ENCODE measurements at regions not wholly inside any gene's neighbourhood (a gene's known extent, or its start where the extent isn't known, plus 50 kb on each side); places are given as distances from the start of the nearest gene placed in this dataset.

DNA sequence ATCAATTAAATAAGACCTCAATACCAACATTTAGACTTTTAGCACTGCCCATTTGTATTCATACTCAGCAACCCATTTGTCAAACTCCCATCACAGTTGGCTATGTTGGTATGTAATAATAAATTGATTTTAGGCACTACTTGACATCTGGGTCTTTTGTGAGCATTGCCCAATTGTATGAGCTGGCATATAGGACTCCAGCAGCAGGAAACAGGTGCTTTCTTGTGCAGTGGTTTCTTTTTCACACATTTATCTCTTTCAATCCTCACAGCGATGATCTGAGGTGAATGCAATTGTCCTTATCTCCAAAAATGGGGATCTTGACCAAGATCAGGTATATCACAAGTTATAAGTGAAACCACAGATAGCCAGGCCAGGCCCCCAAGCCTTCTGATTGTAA is 96.9 kb upstream of the OXGR1 start:
- H3K36me3 Mint-ChIP-seq (ENCODE audit: low read depth): no peaks in the 10 kb centered on the region
- intact Hi-C loops (cut with micrococcal nuclease): no loop called here
- no peak for DNase-seq
- CTCF ChIA-PET: no interaction called here
- H3K27me3 Mint-ChIP-seq (ENCODE audit: low read depth): no peaks in the 10 kb centered on the region
- H3K4me3 Mint-ChIP-seq: no peak overlapping the region
- H3K4me1 Mint-ChIP-seq (ENCODE audit: low read depth): no peaks in the 10 kb centered on the region
- H3K27ac Mint-ChIP-seq: no peak overlapping the region
- peaks cover 4% of the 10 kb centered on the region for H3K9me3 Mint-ChIP-seq

GRCh38 chr13:97100821-97101220 is 106.5 kb upstream of the OXGR1 start:
- no peak overlapping the region for H3K4me3 Mint-ChIP-seq
- peaks cover 9% of the 10 kb centered on the region for H3K27me3 Mint-ChIP-seq (ENCODE audit: low read depth)
- no peaks in the 10 kb centered on the region for H3K36me3 Mint-ChIP-seq (ENCODE audit: low read depth)
- no peak overlapping the region for H3K27ac Mint-ChIP-seq
- H3K4me1 Mint-ChIP-seq (ENCODE audit: low read depth): no peaks in the 10 kb centered on the region
- CTCF ChIA-PET: interaction anchor here (1.1 kb wide), 1 partner anchor 259 kb away, joined by 3 read pairs; no protein-coding TSS in a partner anchor
- DNase-seq: no peak
- intact Hi-C loops (cut with micrococcal nuclease): no loop called here
- peaks cover 4% of the 10 kb centered on the region for H3K9me3 Mint-ChIP-seq

- H3K4me1 Mint-ChIP-seq (ENCODE audit: low read depth): no peaks in the 10 kb centered on the region
- CTCF ChIA-PET: interaction anchor here (1.1 kb wide), 1 partner anchor 257 kb away, joined by 3 read pairs; no protein-coding TSS in a partner anchor
- H3K9me3 Mint-ChIP-seq: peaks cover 2% of the 10 kb centered on the region
- intact Hi-C loops (cut with micrococcal nuclease): no loop called here
- no peak for DNase-seq
- peaks cover 9% of the 10 kb centered on the region for H3K27me3 Mint-ChIP-seq (ENCODE audit: low read depth)
- H3K36me3 Mint-ChIP-seq (ENCODE audit: low read depth): no peaks in the 10 kb centered on the region
- no peak overlapping the region for H3K4me3 Mint-ChIP-seq
- H3K27ac Mint-ChIP-seq: no peak overlapping the region
Observed at GRCh38 chr13:97101912-97102708, 107.8 kb upstream of the OXGR1 start.

- Mint-ChIP-seq H3K4me3 (no peak overlapping the region), H3K27me3 (ENCODE audit: low read depth) (peaks cover 12% of the 10 kb centered on the region), H3K27ac (no peak overlapping the region), H3K9me3 (no peaks in the 10 kb centered on the region), H3K36me3 (ENCODE audit: low read depth) (no peaks in the 10 kb centered on the region), H3K4me1 (ENCODE audit: low read depth) (peaks cover 3% of the 10 kb centered on the region)
- intact Hi-C loops (cut with micrococcal nuclease): no loop called here
- CTCF ChIA-PET: interaction anchor here (0.6 kb wide), 1 partner anchor 18 kb away, joined by 3 read pairs; no protein-coding TSS in a partner anchor
- no peak for DNase-seq
Observed at GRCh38 chr13:97106323-97106722, 112.0 kb upstream of the OXGR1 start.

DNA sequence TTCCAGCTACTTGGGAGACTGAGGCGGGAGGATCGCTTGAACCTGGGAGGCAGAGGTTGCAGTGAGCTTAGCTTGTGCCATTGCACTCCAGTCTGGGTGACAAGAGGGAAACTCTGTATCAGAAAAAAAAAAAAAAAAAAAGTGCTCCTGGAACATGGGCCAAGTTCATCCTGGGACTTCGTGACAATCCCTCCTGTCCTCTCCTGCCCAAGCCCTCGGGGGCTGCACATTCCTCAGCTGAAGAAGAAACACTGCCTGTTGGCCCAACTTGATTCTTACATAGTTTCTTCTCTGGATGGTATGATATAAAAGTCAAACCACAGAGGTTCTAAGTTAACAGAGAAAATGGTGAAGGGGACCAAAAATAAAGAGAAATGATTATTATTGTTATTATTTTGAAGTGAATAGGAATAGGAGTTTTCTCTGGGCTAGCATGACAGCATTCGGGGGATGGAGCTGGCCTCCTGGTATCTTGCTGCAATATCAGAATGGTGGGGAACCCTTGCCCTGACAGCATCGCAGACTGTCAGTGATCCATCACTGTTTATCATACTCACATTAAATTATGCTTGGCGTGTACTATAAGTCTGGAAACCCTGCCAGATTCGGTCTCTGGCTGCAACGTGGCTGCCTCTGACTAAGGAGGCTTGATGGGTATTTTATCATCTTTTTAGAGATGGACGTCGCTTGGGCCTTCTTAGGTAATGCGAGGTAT is 113.7 kb upstream of the OXGR1 start:
- intact Hi-C loops (cut with micrococcal nuclease): loop anchor here (2.0 kb wide), 1 partner anchor 325 kb away; no protein-coding TSS in a partner anchor
- CTCF ChIA-PET: interaction anchor here (0.7 to 9.2 kb wide), 8 partner anchors 17 to 717 kb away, joined by 3 to 132 read pairs (median 4); no protein-coding TSS in a partner anchor
- no peak overlapping the region for H3K4me3 Mint-ChIP-seq
- peaks cover 11% of the 10 kb centered on the region for H3K27me3 Mint-ChIP-seq (ENCODE audit: low read depth)
- DNase-seq: no peak
- no peaks in the 10 kb centered on the region for H3K9me3 Mint-ChIP-seq
- H3K36me3 Mint-ChIP-seq (ENCODE audit: low read depth): no peaks in the 10 kb centered on the region
- no peak overlapping the region for H3K27ac Mint-ChIP-seq
- peaks cover 3% of the 10 kb centered on the region for H3K4me1 Mint-ChIP-seq (ENCODE audit: low read depth)

GRCh38 chr13:97108530-97108900 is 113.6 kb upstream of the MBNL2 start:
- H3K27ac Mint-ChIP-seq: no peak overlapping the region
- peaks cover 11% of the 10 kb centered on the region for H3K27me3 Mint-ChIP-seq (ENCODE audit: low read depth)
- intact Hi-C loops (cut with micrococcal nuclease): loop anchor here (2.0 kb wide), 1 partner anchor 324 kb away; no protein-coding TSS in a partner anchor
- no peak overlapping the region for H3K4me3 Mint-ChIP-seq
- no peaks in the 10 kb centered on the region for H3K36me3 Mint-ChIP-seq (ENCODE audit: low read depth)
- H3K9me3 Mint-ChIP-seq: no peaks in the 10 kb centered on the region
- no peak for DNase-seq
- CTCF ChIA-PET: interaction anchor here (0.8 to 9.2 kb wide), 11 partner anchors 22 to 257 kb away, joined by 3 to 132 read pairs (median 5); partner anchors contain the start of gene MBNL2
- peaks cover 6% of the 10 kb centered on the region for H3K4me1 Mint-ChIP-seq (ENCODE audit: low read depth)

GRCh38 chr13:97109256-97109655 is 112.9 kb upstream of the MBNL2 start:
- H3K4me3 Mint-ChIP-seq: no peak overlapping the region
- no peaks in the 10 kb centered on the region for H3K9me3 Mint-ChIP-seq
- no peak for DNase-seq
- peaks cover 11% of the 10 kb centered on the region for H3K4me1 Mint-ChIP-seq (ENCODE audit: low read depth)
- H3K36me3 Mint-ChIP-seq (ENCODE audit: low read depth): no peaks in the 10 kb centered on the region
- peaks cover 11% of the 10 kb centered on the region for H3K27me3 Mint-ChIP-seq (ENCODE audit: low read depth)
- H3K27ac Mint-ChIP-seq: no peak overlapping the region
- intact Hi-C loops (cut with micrococcal nuclease): loop anchor here (2.0 kb wide), 1 partner anchor 324 kb away; no protein-coding TSS in a partner anchor
- CTCF ChIA-PET: interaction anchor here (0.6 to 9.2 kb wide), 31 partner anchors 11 to 368 kb away, joined by 3 to 132 read pairs (median 5); partner anchors contain the start of gene MBNL2

- CTCF ChIA-PET: interaction anchor here (0.6 to 9.2 kb wide), 51 partner anchors 11 to 465 kb away, joined by 3 to 132 read pairs (median 4); partner anchors contain the start of gene MBNL2
- Mint-ChIP-seq H3K27ac (no peak overlapping the region), H3K36me3 (ENCODE audit: low read depth) (no peaks in the 10 kb centered on the region), H3K4me3 (peak overlapping the region; percentile 14), H3K27me3 (ENCODE audit: low read depth) (peaks cover 12% of the 10 kb centered on the region), H3K9me3 (no peaks in the 10 kb centered on the region), H3K4me1 (ENCODE audit: low read depth) (peaks cover 11% of the 10 kb centered on the region)
- peak; percentile 79 for DNase-seq
- intact Hi-C loops (cut with micrococcal nuclease): loop anchor here (1.0 to 2.0 kb wide), 6 partner anchors 102 to 691 kb away; no protein-coding TSS in a partner anchor
Observed at GRCh38 chr13:97109841-97110492, 112.2 kb upstream of the MBNL2 start.

DNA sequence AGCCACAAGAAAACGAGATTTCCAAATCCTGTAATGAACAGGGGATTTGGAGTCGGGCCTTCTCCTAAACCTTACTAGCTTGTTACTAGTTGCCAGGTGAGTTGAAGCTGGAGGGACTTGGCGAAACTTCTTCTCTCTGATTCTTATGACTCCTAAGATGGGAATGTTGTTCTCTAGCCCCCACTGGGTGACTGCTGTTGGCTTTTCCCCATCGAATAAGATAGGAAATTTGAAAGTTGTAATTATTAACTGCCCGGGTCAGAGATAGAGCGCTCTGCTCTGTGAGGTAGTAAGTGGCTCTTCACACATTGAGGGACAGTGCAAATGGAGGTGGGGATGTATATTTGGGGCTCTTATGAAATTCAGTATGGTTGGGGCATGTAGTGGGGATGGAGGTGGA is 111.2 kb upstream of the MBNL2 start:
- peaks cover 11% of the 10 kb centered on the region for H3K4me1 Mint-ChIP-seq (ENCODE audit: low read depth)

GRCh38 chr13:97111756-97112155 is 110.4 kb upstream of the MBNL2 start:
- Mint-ChIP-seq H3K36me3 (ENCODE audit: low read depth) (no peaks in the 10 kb centered on the region), H3K4me3 (no peak overlapping the region), H3K4me1 (ENCODE audit: low read depth) (peaks cover 14% of the 10 kb centered on the region), H3K27ac (no peak overlapping the region), H3K27me3 (ENCODE audit: low read depth) (peaks cover 22% of the 10 kb centered on the region), H3K9me3 (no peaks in the 10 kb centered on the region)
- CTCF ChIA-PET: interaction anchor here (0.6 to 9.2 kb wide), 9 partner anchors 26 to 364 kb away, joined by 3 to 132 read pairs (median 3); no protein-coding TSS in a partner anchor
- DNase-seq: no peak
- intact Hi-C loops (cut with micrococcal nuclease): loop anchor here (2.0 kb wide), 1 partner anchor 689 kb away; no protein-coding TSS in a partner anchor

More for the DNA sequence above, 111.2 kb upstream of the MBNL2 start:
- peaks cover 18% of the 10 kb centered on the region for H3K27me3 Mint-ChIP-seq (ENCODE audit: low read depth)
- intact Hi-C loops (cut with micrococcal nuclease): loop anchor here (1.0 to 2.0 kb wide), 5 partner anchors 101 to 690 kb away; no protein-coding TSS in a partner anchor
- no peak overlapping the region for H3K4me3 Mint-ChIP-seq
- no peak overlapping the region for H3K27ac Mint-ChIP-seq
- H3K9me3 Mint-ChIP-seq: no peaks in the 10 kb centered on the region
- H3K36me3 Mint-ChIP-seq (ENCODE audit: low read depth): no peaks in the 10 kb centered on the region
- DNase-seq: no peak
- CTCF ChIA-PET: interaction anchor here (0.6 to 9.2 kb wide), 15 partner anchors 27 to 294 kb away, joined by 3 to 132 read pairs (median 3); partner anchors contain the start of gene MBNL2

DNA sequence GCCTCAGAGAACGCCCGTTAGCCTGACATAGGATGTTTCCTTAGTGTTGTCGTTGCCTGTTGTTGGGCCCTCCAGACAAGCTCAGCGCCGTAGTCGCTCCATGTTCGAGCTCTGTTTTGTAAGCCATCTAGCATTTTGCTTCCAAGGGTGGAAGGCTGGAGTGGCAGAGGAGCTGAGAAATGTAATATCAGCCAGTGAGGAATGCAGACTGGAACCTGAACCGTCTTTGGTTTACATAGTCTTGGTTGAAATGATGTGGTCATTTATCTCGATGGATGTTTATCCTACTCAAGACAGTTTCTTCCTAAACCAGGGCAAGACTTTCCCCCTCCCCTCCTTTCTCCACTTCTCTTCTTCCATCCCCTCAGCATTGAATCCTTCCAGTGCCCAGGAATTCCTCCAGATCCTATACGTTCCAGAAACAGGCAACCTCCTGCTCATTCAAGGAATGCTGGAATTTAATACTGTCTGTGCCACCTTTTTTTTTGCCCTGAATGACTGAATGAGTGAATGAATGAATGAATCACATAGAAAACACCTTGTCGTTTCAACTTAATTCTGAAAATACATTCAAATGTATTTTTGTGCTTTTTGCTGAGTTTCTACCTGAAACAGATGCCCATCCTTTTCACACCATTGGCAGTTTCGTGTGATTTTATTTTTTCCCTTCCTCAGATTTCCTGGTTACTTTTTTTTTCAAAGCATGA is 109.5 kb upstream of the MBNL2 start:
- CTCF ChIA-PET: interaction anchor here (0.7 to 9.2 kb wide), 5 partner anchors 30 to 247 kb away, joined by 3 to 132 read pairs (median 5); no protein-coding TSS in a partner anchor

More for the DNA sequence above, 109.5 kb upstream of the MBNL2 start:
- Mint-ChIP-seq H3K4me1 (ENCODE audit: low read depth) (peaks cover 14% of the 10 kb centered on the region), H3K27me3 (ENCODE audit: low read depth) (peaks cover 25% of the 10 kb centered on the region), H3K27ac (no peak overlapping the region), H3K4me3 (no peak overlapping the region), H3K36me3 (ENCODE audit: low read depth) (no peaks in the 10 kb centered on the region), H3K9me3 (no peaks in the 10 kb centered on the region)
- intact Hi-C loops (cut with micrococcal nuclease): no loop called here
- DNase-seq: no peak
